HepG2 (cell line): ENCODE measurements at regions not wholly inside any gene's neighbourhood (a gene's known extent, or its start where the extent isn't known, plus 50 kb on each side); places are given as distances from the start of the nearest gene placed in this dataset.

Experiments
- ATAC-seq: fragments of 200-7000 bp; cut with Tn5 transposase; 3 replicates; pipeline ENCODE4 v1.9.1; 2020; ENCODE audit warnings: mild to moderate bottlenecking, moderate library complexity
- BruUV-seq: library from RNA; stranded (reverse); fragments of 400-500 nt; replicated peaks from 2 replicates; lab custom pipeline; 2021; lab: Mats Ljungman, UMichigan
- CTCF ChIA-PET: fragments of 300-600 bp; formaldehyde crosslinking; extraction: SDS; loops from one replicate; lab custom pipeline; 2021; ENCODE audit warnings: low total read pairs, inconsistent platforms, low intra/inter-chr PET ratio; lab: Yijun Ruan, JAX
- POLR2A ChIA-PET: fragments of 350-600 bp; sonication (Branson Sonifier 250); formaldehyde crosslinking; loops from one replicate; lab custom pipeline; 2020; ENCODE audit warnings: antibody characterized with exemption, inconsistent platforms; lab: Yijun Ruan, JAX
- DNase-seq: peaks from one replicate; pipeline ENCODE4 v3.0.0-alpha.2; 2015; ENCODE audit warnings: low spot score
- FAIRE-seq: peaks from 3 replicates; lab custom pipeline; 2011; peaks lifted over from hg19 to GRCh38; lab: Jason Lieb, UNC
- H2AFZ ChIP-seq: one replicate; pipeline ENCODE4 v1.6.1; 2011; ENCODE audit warnings: low read length, inconsistent platforms
- H3K27ac ChIP-seq: fragments of 300-600 bp; 3 replicates; pipeline ENCODE4 v1.8.0; 2011; ENCODE audit warnings: mixed run types, mild to moderate bottlenecking, mixed read lengths, low read length, inconsistent platforms; ENCODE audit not compliant: insufficient read depth; ENCODE audit errors: extremely low read length
- H3K27me3 ChIP-seq, 2 experiments: fragments of 200-600 bp in 1 of 2; 2 replicates in 1 of 2; 3 replicates in 1 of 2; pipeline versions ENCODE4 v1.6.0 to v1.8.0; 2011; ENCODE audit warnings: low read length in 2 of 2, mild to moderate bottlenecking in 2 of 2, moderate library complexity in 2 of 2, inconsistent platforms in 1 of 2; ENCODE audit not compliant: insufficient read depth in 2 of 2, control insufficient read depth in 1 of 2
- H3K36me3 ChIP-seq, 2 experiments: fragments of 200-600 bp in 1 of 2; replicated peaks in 1 of 2; 2 replicates in 1 of 2; 3 replicates in 1 of 2; pipeline versions ENCODE4 v1.5.1 to v1.8.0; 2011; ENCODE audit warnings: low read length in 2 of 2, inconsistent platforms in 1 of 2; ENCODE audit not compliant: insufficient read depth in 2 of 2, control insufficient read depth in 1 of 2
- H3K4me1 ChIP-seq: 2 replicates; pipeline ENCODE4 v1.5.1; 2012; ENCODE audit warnings: low read length, inconsistent platforms; ENCODE audit not compliant: insufficient read depth
- H3K4me2 ChIP-seq: 2 replicates; pipeline ENCODE4 v1.6.0; 2011; ENCODE audit warnings: low read depth, low read length, inconsistent platforms
- H3K4me3 ChIP-seq, 3 experiments: fragments of 200-600 bp in 1 of 3; sonication (generic), shearing (Covaris generic) in 1 of 3; replicated peaks in 1 of 3; 2 replicates each; pipeline ENCODE4 v1.5.1; 2011 to 2016; ENCODE audit warnings: low read length in 3 of 3, inconsistent platforms in 2 of 3, low read depth in 2 of 3, mild to moderate bottlenecking in 2 of 3, control low read depth in 1 of 3, mixed read lengths in 1 of 3; ENCODE audit not compliant: insufficient read depth in 1 of 3
- H3K79me2 ChIP-seq: one replicate; pipeline ENCODE4 v1.6.1; 2011; ENCODE audit warnings: low read length, inconsistent platforms; ENCODE audit not compliant: insufficient read depth
- H3K9ac ChIP-seq: 2 replicates; pipeline ENCODE4 v1.6.0; 2011; ENCODE audit warnings: mild to moderate bottlenecking, low read depth, low read length, inconsistent platforms; ENCODE audit not compliant: insufficient read depth
- H3K9me3 ChIP-seq: 2 replicates; pipeline ENCODE4 v1.5.1; 2012; ENCODE audit warnings: mild to moderate bottlenecking, low read length
- H4K20me1 ChIP-seq: 2 replicates; pipeline ENCODE4 v1.6.0; 2011; ENCODE audit warnings: inconsistent platforms, mild to moderate bottlenecking, low read length, moderate library complexity; ENCODE audit not compliant: insufficient read depth
- BRF2 ChIP-seq: sonication (generic); formaldehyde crosslinking; IDR thresholded peaks from 2 replicates; pipeline ENCODE4 v1.8.1; 2022; ENCODE audit warnings: mild to moderate bottlenecking, missing genetic modification reagents
- CERS6 ChIP-seq: sonication (generic); formaldehyde crosslinking; IDR thresholded peaks from 2 replicates; pipeline ENCODE4 v1.5.0; 2020; ENCODE audit warnings: missing genetic modification reagents
- RFX5 ChIP-seq: IDR thresholded peaks from 2 replicates; pipeline ENCODE4 v1.6.1; 2011; ENCODE audit warnings: low read depth, low read length, improper control_type of control experiment
- SOX13 ChIP-seq, 3 experiments: fragments of 450-650 bp in 1 of 3; sonication (generic) in 1 of 3; formaldehyde crosslinking in 1 of 3; IDR thresholded peaks in 2 of 3; conservative IDR thresholded peaks in 1 of 3; 2 replicates each; pipeline versions ENCODE4 v1.5.0 to v1.6.1; 2016 to 2020; ENCODE audit warnings: antibody characterized with exemption in 1 of 3, mild to moderate bottlenecking in 1 of 3, missing compliant biosample characterization in 1 of 3, missing genetic modification reagents in 1 of 3, moderate library complexity in 1 of 3
- XRCC5 ChIP-seq: fragments of 200-400 bp; formaldehyde crosslinking; optimal IDR thresholded peaks from 2 replicates; pipeline ENCODE3; 2017; ENCODE audit warnings: mild to moderate bottlenecking, low read length
- ZBTB37 ChIP-seq: sonication (generic); formaldehyde crosslinking; IDR thresholded peaks from 2 replicates; pipeline ENCODE4 v1.4.0; 2020; ENCODE audit warnings: mild to moderate bottlenecking, missing genetic modification reagents
- ZNF276 ChIP-seq: sonication (generic); formaldehyde crosslinking; IDR thresholded peaks from 2 replicates; pipeline ENCODE4 v1.4.0; 2020; ENCODE audit warnings: mild to moderate bottlenecking, low read depth, missing genetic modification reagents
- ZNF33A ChIP-seq: sonication (generic); formaldehyde crosslinking; IDR thresholded peaks from 2 replicates; pipeline ENCODE4 v1.5.1; 2020; ENCODE audit warnings: missing genetic modification reagents, mild to moderate bottlenecking, moderate library complexity, borderline replicate concordance
- ZNF792 ChIP-seq: IDR thresholded peaks from 2 replicates; pipeline ENCODE4 v1.6.1; 2016
- ZSCAN12 ChIP-seq: sonication (generic); formaldehyde crosslinking; IDR thresholded peaks from 2 replicates; pipeline ENCODE4 v1.9.0; 2021; ENCODE audit warnings: mild to moderate bottlenecking, missing genetic modification reagents
- WGBS: methylation state at CpG from one replicate; pipeline ENCODE4 v1.1.6; 2017; ENCODE audit warnings: low lambda C conversion rate; 5-methylcytosine and 5-hydroxymethylcytosine counted together
- in situ Hi-C: cut with HindIII; loops from 2 replicates; pipeline ENCODE4 v1.10.0; 2017; ENCODE audit warnings: low pct_unique_long_range_greater_than_20kb; ENCODE audit not compliant: extremely low pct_ligation_motif_present
- intact Hi-C: fragments of 100-400 bp; cut with micrococcal nuclease; formaldehyde crosslinking; loops from one replicate; pipeline ENCODE4 v1.10.0; 2022; ENCODE audit not compliant: unreplicated experiment

GRCh38 chr3:181913254-181913653 lies 201.5 kb downstream of the SOX2 start:
- CTCF ChIA-PET: no interaction called here
- BruUV-seq: no TSS peak
- no peak for FAIRE-seq

GRCh38 chr3:181915551-181915950 lies 203.8 kb downstream of the SOX2 start:
- no peak overlapping the region for H3K9ac ChIP-seq
- no peak overlapping the region for H2AFZ ChIP-seq
- ChIA-PET CTCF (no interaction called here), POLR2A (no interaction called here)
- no peaks in the 10 kb centered on the region for H3K9me3 ChIP-seq
- no peaks in the 10 kb centered on the region for H4K20me1 ChIP-seq
- intact Hi-C loops: no loop called here
- no peak overlapping the region for H3K4me3 ChIP-seq
- ATAC-seq (no peak), DNase-seq (no peak), FAIRE-seq (no peak)
- in situ Hi-C loops: no loop called here
- no peaks in the 10 kb centered on the region for H3K36me3 ChIP-seq
- H3K27ac ChIP-seq: no peak overlapping the region
- no peaks in the 10 kb centered on the region for H3K4me1 ChIP-seq
- WGBS: 8% methylated on average over 6 of the region's 6 CpGs
- H3K79me2 ChIP-seq: no peaks in the 10 kb centered on the region
- no peak overlapping the region for H3K4me2 ChIP-seq
- no TSS peak for BruUV-seq
- no peaks in the 10 kb centered on the region; a peak in 1 of 5 replicates for H3K27me3 ChIP-seq
- TF ChIP-seq BRF2 (CRISPR knock-in tag) (no peak), SOX13 (IDR thresholded peaks at IDR 0.05) (no peak), SOX13 (CRISPR knock-in tag; conservative IDR thresholded peaks at IDR 0.05 in 1 of 2, IDR thresholded peaks at IDR 0.05 in 1 of 2) (no peak), ZNF792 (no peak), RFX5 (no peak), ZBTB37 (CRISPR knock-in tag) (no peak), ZSCAN12 (CRISPR knock-in tag) (no peak), ZNF33A (CRISPR knock-in tag) (no peak), XRCC5 (no peak), CERS6 (no peak)

More at GRCh38 chr3:181913254-181913653, 201.5 kb downstream of the SOX2 start:
- Histone ChIP-seq H3K36me3 (no peaks in the 10 kb centered on the region), H4K20me1 (no peaks in the 10 kb centered on the region), H2AFZ (no peak overlapping the region), H3K27ac (no peak overlapping the region), H3K27me3 (no peaks in the 10 kb centered on the region), H3K4me1 (no peaks in the 10 kb centered on the region), H3K79me2 (no peaks in the 10 kb centered on the region), H3K4me2 (no peak overlapping the region), H3K4me3 (no peak overlapping the region), H3K9ac (no peak overlapping the region), H3K9me3 (no peaks in the 10 kb centered on the region)
- no peak for DNase-seq
- POLR2A ChIA-PET: no interaction called here
- no peak for ATAC-seq
- 0% methylated on average over 2 of the region's 2 CpGs for WGBS
- intact Hi-C loops: no loop called here
- TF ChIP-seq ZNF276 (CRISPR knock-in tag): no peak
- in situ Hi-C loops: no loop called here
